ENCODE measurements at regions not wholly inside any gene's neighbourhood (a gene's known extent, or its start where the extent isn't known, plus 50 kb on each side); places are given as distances from the start of the nearest gene placed in this dataset.

- Histone ChIP-seq H3K4me3 (ENCODE audit: low read depth, low read length) (no peak overlapping the region), H3K27me3 (ENCODE audit: control insufficient read depth, insufficient read depth, low read length) (no peaks in the 10 kb centered on the region), H3K27ac (ENCODE audit: low read depth, low read length) (no peak overlapping the region), H3K9me3 (ENCODE audit: control insufficient read depth, insufficient read depth, low read length) (no peaks in the 10 kb centered on the region)
- DNase-seq (ENCODE audit: low read depth, low spot score) = no peak
- CTCF ChIA-PET = no interaction called here
- no peak for TF ChIP-seq CTCF (IDR thresholded peaks at IDR 0.05; ENCODE audit: low read depth, low read length)
- POLR2A ChIA-PET = no interaction called here
These were observed 68.5 kb upstream of the TENT5A start for GRCh38 chr6:81820980-81821379.

- H3K27ac ChIP-seq (ENCODE audit: low read depth, low read length) = no peak overlapping the region
- CTCF ChIA-PET = no interaction called here
- no peak for DNase-seq (ENCODE audit: low read depth, low spot score)
- POLR2A ChIA-PET = no interaction called here
- no peaks in the 10 kb centered on the region for H3K9me3 ChIP-seq (ENCODE audit: control insufficient read depth, insufficient read depth, low read length)
- no peak overlapping the region for H3K4me3 ChIP-seq (ENCODE audit: low read depth, low read length)
- no peak for TF ChIP-seq CTCF (IDR thresholded peaks at IDR 0.05; ENCODE audit: low read depth, low read length)
- no peaks in the 10 kb centered on the region for H3K27me3 ChIP-seq (ENCODE audit: control insufficient read depth, insufficient read depth, low read length)
These were observed 67.9 kb upstream of the TENT5A start for GRCh38 chr6:81820422-81820821.

- Histone ChIP-seq H3K9me3 (ENCODE audit: control insufficient read depth, insufficient read depth, low read length) (no peaks in the 10 kb centered on the region), H3K27ac (ENCODE audit: low read depth, low read length) (no peak overlapping the region), H3K27me3 (ENCODE audit: control insufficient read depth, insufficient read depth, low read length) (no peaks in the 10 kb centered on the region), H3K4me3 (ENCODE audit: low read depth, low read length) (no peak overlapping the region)
- no peak for DNase-seq (ENCODE audit: low read depth, low spot score)
- POLR2A ChIA-PET = no interaction called here
- TF ChIP-seq CTCF (IDR thresholded peaks at IDR 0.05; ENCODE audit: low read depth, low read length) = no peak
- CTCF ChIA-PET = no interaction called here
These were observed 67.3 kb upstream of the TENT5A start for GRCh38 chr6:81819767-81820166.

GRCh38 chr6:81818901-81819361 is 66.5 kb upstream of the TENT5A start:
- Histone ChIP-seq H3K9me3 (ENCODE audit: control insufficient read depth, insufficient read depth, low read length) (no peaks in the 10 kb centered on the region), H3K27me3 (ENCODE audit: control insufficient read depth, insufficient read depth, low read length) (no peaks in the 10 kb centered on the region), H3K4me3 (ENCODE audit: low read depth, low read length) (no peak overlapping the region), H3K27ac (ENCODE audit: low read depth, low read length) (no peak overlapping the region)
- DNase-seq (ENCODE audit: low read depth, low spot score) = no peak
- POLR2A ChIA-PET = no interaction called here
- TF ChIP-seq CTCF (IDR thresholded peaks at IDR 0.05; ENCODE audit: low read depth, low read length) = no peak
- CTCF ChIA-PET = interaction anchor here (0.7 kb wide), 1 partner anchor 1605 kb away, joined by 3 read pairs; no protein-coding TSS in a partner anchor

GRCh38 chr6:81816380-81816779 is 63.9 kb upstream of the TENT5A start:
- no peak overlapping the region for H3K4me3 ChIP-seq (ENCODE audit: low read depth, low read length)
- ChIA-PET CTCF (no interaction called here), POLR2A (no interaction called here)
- H3K27ac ChIP-seq (ENCODE audit: low read depth, low read length) = no peak overlapping the region
- no peaks in the 10 kb centered on the region for H3K27me3 ChIP-seq (ENCODE audit: control insufficient read depth, insufficient read depth, low read length)
- no peak for DNase-seq (ENCODE audit: low read depth, low spot score)
- no peaks in the 10 kb centered on the region for H3K9me3 ChIP-seq (ENCODE audit: control insufficient read depth, insufficient read depth, low read length)
- no peak for TF ChIP-seq CTCF (IDR thresholded peaks at IDR 0.05; ENCODE audit: low read depth, low read length)

All from AG04450 (cell line).